GM12865 (cell line): ENCODE measurements at regions not wholly inside any gene's neighbourhood (a gene's known extent, or its start where the extent isn't known, plus 50 kb on each side); places are given as distances from the start of the nearest gene placed in this dataset.

Source experiments
- DNase-seq: peaks from one replicate; pipeline ENCODE4 v3.0.0; 2010; ENCODE audit warnings: low read depth
- H3K4me3 ChIP-seq: 2 replicates; pipeline ENCODE4 v1.5.1; 2011; ENCODE audit warnings: mild to moderate bottlenecking, low read depth, low read length, control low read depth
- TF ChIP-seq, protein P1 (sequence below): IDR thresholded peaks from 2 replicates; pipeline ENCODE4 v1.5.1; 2011; ENCODE audit warnings: low read length, control low read depth, low read depth, inconsistent platforms; ENCODE audit not compliant: insufficient read depth; ENCODE audit errors: missing control alignments

DNA sequence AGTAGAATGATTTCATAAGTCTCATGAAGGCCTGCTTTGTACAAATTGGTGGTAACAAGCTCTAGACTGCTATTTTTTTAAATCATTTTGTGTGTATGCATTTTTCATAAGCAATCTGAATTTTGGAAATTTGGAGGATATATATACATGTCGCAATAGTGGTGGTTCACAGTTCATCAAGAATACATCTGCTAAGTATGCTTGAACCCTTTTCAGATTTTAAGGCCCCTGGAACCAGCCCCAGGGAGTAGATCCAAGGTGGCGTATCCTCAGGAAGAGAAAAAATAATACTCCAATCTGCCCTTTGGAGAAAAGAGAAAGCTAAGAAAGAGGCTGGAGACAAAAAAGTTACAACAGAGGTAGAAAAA lies 141.6 kb downstream of the HINT1 start:
- no peak overlapping the region for H3K4me3 ChIP-seq
- TF ChIP-seq, protein P1, sequence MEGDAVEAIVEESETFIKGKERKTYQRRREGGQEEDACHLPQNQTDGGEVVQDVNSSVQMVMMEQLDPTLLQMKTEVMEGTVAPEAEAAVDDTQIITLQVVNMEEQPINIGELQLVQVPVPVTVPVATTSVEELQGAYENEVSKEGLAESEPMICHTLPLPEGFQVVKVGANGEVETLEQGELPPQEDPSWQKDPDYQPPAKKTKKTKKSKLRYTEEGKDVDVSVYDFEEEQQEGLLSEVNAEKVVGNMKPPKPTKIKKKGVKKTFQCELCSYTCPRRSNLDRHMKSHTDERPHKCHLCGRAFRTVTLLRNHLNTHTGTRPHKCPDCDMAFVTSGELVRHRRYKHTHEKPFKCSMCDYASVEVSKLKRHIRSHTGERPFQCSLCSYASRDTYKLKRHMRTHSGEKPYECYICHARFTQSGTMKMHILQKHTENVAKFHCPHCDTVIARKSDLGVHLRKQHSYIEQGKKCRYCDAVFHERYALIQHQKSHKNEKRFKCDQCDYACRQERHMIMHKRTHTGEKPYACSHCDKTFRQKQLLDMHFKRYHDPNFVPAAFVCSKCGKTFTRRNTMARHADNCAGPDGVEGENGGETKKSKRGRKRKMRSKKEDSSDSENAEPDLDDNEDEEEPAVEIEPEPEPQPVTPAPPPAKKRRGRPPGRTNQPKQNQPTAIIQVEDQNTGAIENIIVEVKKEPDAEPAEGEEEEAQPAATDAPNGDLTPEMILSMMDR: no peak
- DNase-seq: no peak

DNA sequence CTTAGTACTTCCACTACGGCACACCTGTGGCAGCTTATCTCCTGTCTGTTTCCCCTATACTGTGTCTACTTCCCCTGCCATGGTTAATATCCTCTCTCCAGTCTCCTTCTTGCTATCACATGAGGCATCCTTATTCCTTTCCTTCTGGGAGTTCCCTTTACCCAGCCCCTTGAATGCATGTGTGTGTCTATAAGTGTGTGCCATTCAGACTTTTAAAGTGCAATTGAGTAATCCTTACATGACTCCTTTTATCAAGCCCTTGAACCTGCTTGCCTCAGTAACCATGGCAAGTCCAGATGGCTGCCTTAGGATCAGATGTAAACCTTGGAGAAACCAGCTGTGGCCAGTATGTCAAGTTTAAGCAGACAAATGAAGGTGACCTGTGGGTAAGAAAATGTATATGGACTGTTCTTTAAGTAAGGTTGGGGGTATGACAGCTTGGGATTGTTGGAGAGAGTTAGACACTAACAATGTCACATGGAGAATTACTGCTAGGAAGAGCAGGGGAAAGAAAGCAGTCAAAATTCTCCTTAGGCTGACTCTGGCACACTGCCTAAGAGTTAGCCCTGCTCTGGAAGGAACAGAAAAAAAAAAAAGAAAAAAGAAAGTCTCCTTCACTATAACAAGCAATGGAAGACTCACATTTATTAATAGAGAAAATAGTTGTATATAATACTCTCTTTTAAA lies 142.1 kb downstream of the HINT1 start:
- no peak overlapping the region for H3K4me3 ChIP-seq
- TF ChIP-seq, protein P1: no peak
- DNase-seq: no peak

- H3K4me3 ChIP-seq: no peak overlapping the region
- no peak for DNase-seq
- TF ChIP-seq, protein P1: no peak
Measured at GRCh38 chr5:131021646-131022045, 143.4 kb downstream of the HINT1 start.

DNA sequence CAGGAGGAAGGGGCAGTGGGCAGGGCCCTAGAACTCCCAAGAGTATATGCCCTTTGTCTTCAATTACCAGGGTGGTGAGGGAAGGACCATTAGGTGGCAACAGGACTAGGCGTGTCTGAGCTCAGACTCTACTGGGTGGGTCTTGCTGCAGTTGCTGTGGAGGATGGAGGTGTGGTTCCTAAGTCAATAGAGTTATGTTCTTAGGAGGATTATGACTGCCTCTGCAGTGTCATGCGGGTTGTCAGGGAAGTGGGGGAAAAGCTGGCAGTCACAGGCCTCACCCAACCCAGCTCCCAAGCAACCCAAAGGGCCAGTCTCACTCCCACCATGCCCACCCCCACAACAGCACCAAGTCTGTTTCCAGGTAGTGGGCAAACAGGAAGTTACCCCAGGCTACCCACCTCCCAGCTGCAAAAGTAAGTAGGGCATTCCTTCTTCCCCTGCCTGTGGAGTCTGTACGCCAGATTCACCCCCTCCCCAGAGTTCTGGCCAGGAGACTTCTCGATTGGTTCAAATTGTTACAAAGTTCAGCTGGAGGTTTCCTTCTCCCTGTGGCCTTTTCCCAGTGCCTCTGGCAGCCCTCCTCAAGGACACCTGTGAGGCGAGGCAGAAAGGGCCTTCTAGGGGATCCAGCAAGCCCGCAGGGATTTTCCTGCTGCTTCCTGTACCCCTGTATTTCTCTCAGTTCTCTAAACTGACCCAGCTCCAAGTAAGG lies 145.3 kb downstream of the HINT1 start:
- H3K4me3 ChIP-seq: no peak overlapping the region
- TF ChIP-seq, protein P1: no peak
- DNase-seq: no peak

- no peak overlapping the region for H3K4me3 ChIP-seq
- TF ChIP-seq, protein P1: no peak
- DNase-seq: no peak
Measured at GRCh38 chr5:131019111-131019510, 145.9 kb downstream of the HINT1 start.

- TF ChIP-seq, protein P1: no peak
- DNase-seq: no peak
- H3K4me3 ChIP-seq: no peak overlapping the region
Measured at GRCh38 chr5:131008329-131008728, 156.7 kb downstream of the HINT1 start.

GRCh38 chr5:131005963-131006684 lies 158.9 kb downstream of the HINT1 start:
- no peak for DNase-seq
- no peak overlapping the region for H3K4me3 ChIP-seq
- TF ChIP-seq, protein P1: no peak
